ENCODE measurements at regions not wholly inside any gene's neighbourhood (a gene's known extent, or its start where the extent isn't known, plus 50 kb on each side); places are given as distances from the start of the nearest gene placed in this dataset.

DNA sequence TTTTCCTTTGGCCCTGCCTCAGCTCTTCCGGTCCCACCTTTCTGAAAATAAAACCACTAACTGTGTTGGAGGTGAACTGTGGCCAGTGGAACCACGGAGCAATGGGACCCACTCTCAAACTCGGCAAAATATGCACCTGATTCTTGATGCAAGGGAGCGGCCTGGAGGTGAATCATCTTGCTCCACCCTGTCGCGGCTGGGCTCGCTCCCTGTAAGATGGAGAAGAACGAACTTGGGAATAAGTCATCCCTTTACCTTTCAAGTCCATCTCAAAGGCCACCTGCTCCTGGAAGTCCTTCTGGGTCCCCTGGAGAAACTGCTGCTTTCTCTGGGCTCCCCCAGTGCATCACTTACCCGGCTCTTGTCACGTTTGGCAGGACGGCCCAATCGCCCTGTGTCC, 309.9 kb downstream of the BCL11B start:
- Histone ChIP-seq H3K9me3 (ENCODE audit: control insufficient read depth, insufficient read depth, low read length) (peaks cover 37% of the 10 kb centered on the region), H3K27ac (ENCODE audit: low read depth, low read length) (no peak overlapping the region), H3K4me3 (ENCODE audit: low read depth, low read length) (no peak overlapping the region), H3K27me3 (ENCODE audit: control insufficient read depth, insufficient read depth, low read length) (no peaks in the 10 kb centered on the region)
- ChIA-PET POLR2A (no interaction called here), CTCF (no interaction called here)
- DNase-seq (ENCODE audit: low read depth, low spot score): no peak
- TF ChIP-seq, protein P1, sequence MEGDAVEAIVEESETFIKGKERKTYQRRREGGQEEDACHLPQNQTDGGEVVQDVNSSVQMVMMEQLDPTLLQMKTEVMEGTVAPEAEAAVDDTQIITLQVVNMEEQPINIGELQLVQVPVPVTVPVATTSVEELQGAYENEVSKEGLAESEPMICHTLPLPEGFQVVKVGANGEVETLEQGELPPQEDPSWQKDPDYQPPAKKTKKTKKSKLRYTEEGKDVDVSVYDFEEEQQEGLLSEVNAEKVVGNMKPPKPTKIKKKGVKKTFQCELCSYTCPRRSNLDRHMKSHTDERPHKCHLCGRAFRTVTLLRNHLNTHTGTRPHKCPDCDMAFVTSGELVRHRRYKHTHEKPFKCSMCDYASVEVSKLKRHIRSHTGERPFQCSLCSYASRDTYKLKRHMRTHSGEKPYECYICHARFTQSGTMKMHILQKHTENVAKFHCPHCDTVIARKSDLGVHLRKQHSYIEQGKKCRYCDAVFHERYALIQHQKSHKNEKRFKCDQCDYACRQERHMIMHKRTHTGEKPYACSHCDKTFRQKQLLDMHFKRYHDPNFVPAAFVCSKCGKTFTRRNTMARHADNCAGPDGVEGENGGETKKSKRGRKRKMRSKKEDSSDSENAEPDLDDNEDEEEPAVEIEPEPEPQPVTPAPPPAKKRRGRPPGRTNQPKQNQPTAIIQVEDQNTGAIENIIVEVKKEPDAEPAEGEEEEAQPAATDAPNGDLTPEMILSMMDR (IDR thresholded peaks at IDR 0.05; ENCODE audit: low read depth, low read length): no peak

DNA sequence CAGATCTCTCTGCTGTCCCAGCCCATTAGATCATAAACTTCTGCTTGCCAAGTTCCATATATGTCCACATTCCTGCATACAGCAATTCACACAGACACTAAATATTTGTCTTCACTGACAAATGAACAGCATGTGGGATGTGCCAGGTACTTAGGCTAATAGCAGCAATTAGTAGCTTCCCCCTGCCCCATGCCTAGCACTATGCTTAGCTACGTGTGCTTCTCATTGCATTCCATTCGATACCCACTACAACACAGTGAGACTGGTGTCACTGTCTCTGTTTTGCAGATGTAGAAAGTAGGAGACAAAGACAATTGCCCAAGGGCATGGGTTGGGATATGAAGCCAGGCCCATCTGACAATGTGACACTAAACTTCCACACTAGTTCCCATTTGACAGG, 308.4 kb downstream of the BCL11B start:
- DNase-seq (ENCODE audit: low read depth, low spot score): no peak
- CTCF ChIA-PET: no interaction called here
- TF ChIP-seq, protein P1 (IDR thresholded peaks at IDR 0.05; ENCODE audit: low read depth, low read length): no peak

DNA sequence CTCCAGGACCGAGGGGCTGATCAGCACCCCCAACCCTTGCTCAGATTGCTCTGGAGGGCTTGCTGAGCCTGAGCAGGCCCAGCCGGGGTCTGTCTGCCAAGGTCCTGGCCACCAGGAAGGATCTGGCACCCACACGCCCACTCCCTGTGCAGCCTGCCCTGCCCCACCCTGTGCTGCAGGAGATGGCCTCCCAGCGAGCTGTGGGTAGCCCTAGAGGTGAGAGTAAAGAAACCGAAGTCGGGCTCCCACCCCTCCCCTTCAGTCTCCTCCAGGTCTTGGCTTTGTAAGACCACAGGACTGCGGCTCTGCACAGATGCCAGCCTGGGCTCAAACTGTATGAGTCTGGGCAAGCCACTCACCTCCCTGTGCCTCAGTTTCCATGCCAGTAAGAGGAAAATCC, 307.8 kb downstream of the BCL11B start:
- Histone ChIP-seq H3K4me3 (ENCODE audit: low read depth, low read length) (no peak overlapping the region), H3K27me3 (ENCODE audit: control insufficient read depth, insufficient read depth, low read length) (no peaks in the 10 kb centered on the region), H3K9me3 (ENCODE audit: control insufficient read depth, insufficient read depth, low read length) (peaks cover 32% of the 10 kb centered on the region), H3K27ac (ENCODE audit: low read depth, low read length) (no peak overlapping the region)
- CTCF ChIA-PET: no interaction called here
- POLR2A ChIA-PET: no interaction called here
- TF ChIP-seq, protein P1 (IDR thresholded peaks at IDR 0.05; ENCODE audit: low read depth, low read length): no peak
- no peak for DNase-seq (ENCODE audit: low read depth, low spot score)

More for the DNA sequence above, 308.4 kb downstream of the BCL11B start:
- no peak overlapping the region for H3K4me3 ChIP-seq (ENCODE audit: low read depth, low read length)
- POLR2A ChIA-PET: no interaction called here
- H3K9me3 ChIP-seq (ENCODE audit: control insufficient read depth, insufficient read depth, low read length): peaks cover 32% of the 10 kb centered on the region
- H3K27me3 ChIP-seq (ENCODE audit: control insufficient read depth, insufficient read depth, low read length): no peaks in the 10 kb centered on the region
- no peak overlapping the region for H3K27ac ChIP-seq (ENCODE audit: low read depth, low read length)

DNA sequence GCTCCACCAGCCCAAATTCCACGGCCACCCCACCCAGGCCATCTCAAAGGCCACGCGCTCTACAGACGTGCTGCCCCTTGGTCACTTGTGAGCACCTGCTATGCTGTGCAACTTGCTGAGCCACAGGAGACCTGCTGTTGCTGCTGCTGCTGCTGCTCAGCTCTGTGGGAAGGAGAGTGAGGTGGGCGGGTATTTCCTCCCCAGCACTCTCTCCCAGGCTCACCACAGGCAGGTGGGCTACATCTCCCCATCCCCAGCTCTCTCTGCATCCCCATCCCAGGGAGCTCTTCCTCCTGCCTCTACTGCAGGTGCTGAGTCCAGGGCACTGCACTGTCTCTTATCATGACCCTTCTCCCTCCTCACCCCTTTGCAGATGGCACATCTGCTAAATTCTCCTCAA, 306.9 kb downstream of the BCL11B start:
- TF ChIP-seq, protein P1 (IDR thresholded peaks at IDR 0.05; ENCODE audit: low read depth, low read length): no peak
- POLR2A ChIA-PET: no interaction called here
- DNase-seq (ENCODE audit: low read depth, low spot score): no peak
- Histone ChIP-seq H3K27me3 (ENCODE audit: control insufficient read depth, insufficient read depth, low read length) (no peaks in the 10 kb centered on the region), H3K4me3 (ENCODE audit: low read depth, low read length) (no peak overlapping the region), H3K27ac (ENCODE audit: low read depth, low read length) (no peak overlapping the region), H3K9me3 (ENCODE audit: control insufficient read depth, insufficient read depth, low read length) (peaks cover 30% of the 10 kb centered on the region)
- CTCF ChIA-PET: no interaction called here

DNA sequence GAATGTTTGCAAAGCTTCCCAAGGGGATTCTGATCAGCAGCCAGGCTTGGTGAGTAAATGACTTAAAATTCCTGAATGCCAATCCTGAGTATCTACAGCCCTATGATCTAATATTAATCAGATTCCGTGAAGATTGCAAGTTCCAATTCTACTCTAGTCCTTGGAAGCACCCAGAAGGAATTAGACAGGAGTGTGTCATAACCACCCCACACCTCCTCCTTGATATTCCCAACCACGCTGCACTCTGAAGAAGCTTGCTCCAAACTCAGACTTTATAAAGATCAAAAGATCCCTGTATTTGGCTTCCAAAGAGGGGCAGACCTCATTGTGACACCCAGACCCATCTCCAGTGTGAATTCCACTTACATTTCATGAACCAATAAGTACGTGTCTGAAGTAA, 306.0 kb downstream of the BCL11B start:
- Histone ChIP-seq H3K27ac (ENCODE audit: low read depth, low read length) (no peak overlapping the region), H3K4me3 (ENCODE audit: low read depth, low read length) (no peak overlapping the region), H3K9me3 (ENCODE audit: control insufficient read depth, insufficient read depth, low read length) (peaks cover 23% of the 10 kb centered on the region), H3K27me3 (ENCODE audit: control insufficient read depth, insufficient read depth, low read length) (no peaks in the 10 kb centered on the region)
- DNase-seq (ENCODE audit: low read depth, low spot score): no peak
- TF ChIP-seq, protein P1 (IDR thresholded peaks at IDR 0.05; ENCODE audit: low read depth, low read length): no peak
- ChIA-PET CTCF (no interaction called here), POLR2A (no interaction called here)

Data from AG04450 (cell line).